Activated CD8-positive, alpha-beta T cell treated with anti-CD3 and anti-CD28 coated beads, Interleukin-2, amount 10 ng/mL, durations not matched to agents 7 days and 5 days (primary cell): ENCODE measurements at regions not wholly inside any gene's neighbourhood (a gene's known extent, or its start where the extent isn't known, plus 50 kb on each side); places are given as distances from the start of the nearest gene placed in this dataset.

Experiments
- ATAC-seq: fragments of 150-1000 bp; cut with Tn5 transposase; one replicate; pipeline ENCODE4 v1.10.0; 2021; ENCODE audit warnings: moderate library complexity
- CTCF ChIA-PET: fragments of 350-600 bp; sonication (Branson Sonifier 250); formaldehyde crosslinking; loops from one replicate; lab custom pipeline; 2021; ENCODE audit warnings: antibody characterized with exemption; lab: Charles Lee
- POLR2A ChIA-PET: fragments of 350-600 bp; sonication (Branson Sonifier 250); formaldehyde crosslinking; loops from one replicate; lab custom pipeline; 2021; ENCODE audit warnings: antibody characterized with exemption; lab: Charles Lee
- DNase-seq: peaks from one replicate; pipeline ENCODE4 v3.0.0-alpha.2; 2020
- H3K27ac Mint-ChIP-seq: one replicate; pipeline ENCODE4 v1.8.0; 2021; ENCODE audit warnings: mild to moderate bottlenecking, mixed read lengths
- H3K27me3 Mint-ChIP-seq: one replicate; pipeline ENCODE4 v1.8.0; 2021; ENCODE audit warnings: low read depth, mixed read lengths
- H3K36me3 Mint-ChIP-seq: one replicate; pipeline ENCODE4 v1.8.0; 2021; ENCODE audit warnings: low read depth, mixed read lengths
- H3K4me1 Mint-ChIP-seq: one replicate; pipeline ENCODE4 v1.8.0; 2021; ENCODE audit warnings: low read depth, mixed read lengths
- H3K4me3 Mint-ChIP-seq: one replicate; pipeline ENCODE4 v1.8.0; 2021; ENCODE audit warnings: mild to moderate bottlenecking, mixed read lengths
- H3K9me3 Mint-ChIP-seq: one replicate; pipeline ENCODE4 v1.8.0; 2022; ENCODE audit warnings: mixed read lengths; ENCODE audit not compliant: insufficient read depth

GRCh38 chr13:61950828-61951227 lies 535.2 kb upstream of the PCDH20 start:
- POLR2A ChIA-PET: no interaction called here
- no peak for DNase-seq
- CTCF ChIA-PET: no interaction called here

DNA sequence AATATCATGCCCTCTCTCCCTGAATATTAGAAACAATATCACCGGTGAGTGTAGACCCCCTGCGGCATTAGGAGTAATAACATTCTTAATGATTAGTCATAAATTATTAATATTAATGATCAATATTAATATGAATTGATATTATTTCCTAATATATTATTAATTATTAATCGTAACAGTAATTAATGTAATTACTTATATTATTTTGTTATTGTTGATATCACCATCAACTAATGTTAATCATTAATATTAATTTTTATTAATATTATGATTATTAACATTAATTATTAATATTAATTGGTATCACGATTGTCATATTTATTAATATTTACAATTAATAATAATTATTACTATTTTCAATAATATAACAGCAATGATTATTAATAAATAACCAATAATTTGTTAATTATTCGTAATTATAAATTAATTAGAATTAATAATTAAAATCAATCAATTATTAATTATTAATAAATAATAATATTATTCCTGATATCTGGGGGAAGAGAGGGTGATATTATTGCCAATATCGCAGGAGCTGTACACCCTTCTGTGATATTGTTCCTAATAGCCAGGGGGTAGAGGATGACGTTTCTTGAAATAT lies 528.8 kb upstream of the PCDH20 start:
- H3K4me3 Mint-ChIP-seq: no peak overlapping the region
- ChIA-PET CTCF (no interaction called here), POLR2A (no interaction called here)
- no peaks in the 10 kb centered on the region for H3K36me3 Mint-ChIP-seq
- H3K9me3 Mint-ChIP-seq: peaks cover 22% of the 10 kb centered on the region
- ATAC-seq: no peak
- H3K4me1 Mint-ChIP-seq: no peaks in the 10 kb centered on the region
- no peak for DNase-seq
- no peaks in the 10 kb centered on the region for H3K27me3 Mint-ChIP-seq
- no peak overlapping the region for H3K27ac Mint-ChIP-seq

More at GRCh38 chr13:61950828-61951227, 535.2 kb upstream of the PCDH20 start:
- peaks cover 11% of the 10 kb centered on the region for H3K9me3 Mint-ChIP-seq
- H3K27ac Mint-ChIP-seq: no peak overlapping the region
- no peak overlapping the region for H3K4me3 Mint-ChIP-seq
- no peaks in the 10 kb centered on the region for H3K4me1 Mint-ChIP-seq
- no peak for ATAC-seq
- no peaks in the 10 kb centered on the region for H3K27me3 Mint-ChIP-seq
- no peaks in the 10 kb centered on the region for H3K36me3 Mint-ChIP-seq

DNA sequence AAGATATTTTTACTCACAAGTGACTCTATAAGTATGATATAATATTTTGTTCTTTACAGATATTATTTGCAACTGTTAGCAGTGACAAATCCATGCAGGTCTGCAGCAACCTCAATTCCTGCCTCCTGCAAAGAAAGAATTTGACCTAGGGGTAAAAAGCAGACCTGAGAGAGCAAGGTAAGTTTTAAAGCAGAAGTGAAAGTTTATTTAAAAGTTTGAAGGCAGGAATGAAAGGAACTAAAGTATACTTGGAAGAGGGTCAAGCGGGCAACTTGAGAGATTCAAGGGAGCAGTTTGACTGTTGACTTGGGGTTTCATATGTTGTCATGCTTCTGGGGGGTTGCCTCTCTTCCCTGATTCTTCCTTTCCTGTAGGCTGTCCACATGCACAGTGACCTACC lies 520.1 kb upstream of the PCDH20 start:
- H3K9me3 Mint-ChIP-seq: peaks cover 3% of the 10 kb centered on the region
- no peak overlapping the region for H3K4me3 Mint-ChIP-seq
- ATAC-seq (no peak), DNase-seq (no peak)
- no peak overlapping the region for H3K27ac Mint-ChIP-seq
- no peaks in the 10 kb centered on the region for H3K36me3 Mint-ChIP-seq
- CTCF ChIA-PET: no interaction called here
- no peaks in the 10 kb centered on the region for H3K4me1 Mint-ChIP-seq
- POLR2A ChIA-PET: no interaction called here
- H3K27me3 Mint-ChIP-seq: no peaks in the 10 kb centered on the region

GRCh38 chr13:61927648-61928047 lies 512.0 kb upstream of the PCDH20 start:
- H3K9me3 Mint-ChIP-seq: peaks cover 7% of the 10 kb centered on the region
- H3K36me3 Mint-ChIP-seq: no peaks in the 10 kb centered on the region
- H3K4me1 Mint-ChIP-seq: no peaks in the 10 kb centered on the region
- CTCF ChIA-PET: no interaction called here
- H3K27me3 Mint-ChIP-seq: no peaks in the 10 kb centered on the region
- H3K27ac Mint-ChIP-seq: no peak overlapping the region
- POLR2A ChIA-PET: no interaction called here
- ATAC-seq (no peak), DNase-seq (no peak)
- no peak overlapping the region for H3K4me3 Mint-ChIP-seq

DNA sequence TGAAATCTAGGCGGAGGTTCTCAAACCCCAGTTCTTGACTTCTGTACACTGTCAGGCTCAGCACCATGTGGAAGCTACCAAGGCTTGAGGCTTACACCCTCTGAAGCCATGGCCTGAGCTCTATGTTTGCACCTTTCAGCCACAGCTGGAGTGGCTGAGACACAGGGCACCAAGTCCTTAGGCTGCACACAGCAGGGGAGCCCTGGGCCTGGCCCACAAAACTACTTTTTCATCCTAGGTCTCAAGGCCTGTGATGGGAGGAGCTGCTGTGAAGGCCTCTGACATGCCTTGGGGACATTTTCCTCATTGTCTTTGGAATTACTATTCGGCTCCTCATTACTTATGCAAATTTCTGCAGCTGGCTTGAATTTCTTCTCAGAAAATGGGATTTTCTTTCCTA lies 503.2 kb upstream of the PCDH20 start:
- Mint-ChIP-seq H3K27me3 (no peaks in the 10 kb centered on the region), H3K27ac (no peak overlapping the region), H3K36me3 (no peaks in the 10 kb centered on the region), H3K4me3 (no peak overlapping the region), H3K4me1 (no peaks in the 10 kb centered on the region), H3K9me3 (peaks cover 8% of the 10 kb centered on the region)
- ATAC-seq (no peak), DNase-seq (no peak)
- ChIA-PET POLR2A (no interaction called here), CTCF (no interaction called here)

DNA sequence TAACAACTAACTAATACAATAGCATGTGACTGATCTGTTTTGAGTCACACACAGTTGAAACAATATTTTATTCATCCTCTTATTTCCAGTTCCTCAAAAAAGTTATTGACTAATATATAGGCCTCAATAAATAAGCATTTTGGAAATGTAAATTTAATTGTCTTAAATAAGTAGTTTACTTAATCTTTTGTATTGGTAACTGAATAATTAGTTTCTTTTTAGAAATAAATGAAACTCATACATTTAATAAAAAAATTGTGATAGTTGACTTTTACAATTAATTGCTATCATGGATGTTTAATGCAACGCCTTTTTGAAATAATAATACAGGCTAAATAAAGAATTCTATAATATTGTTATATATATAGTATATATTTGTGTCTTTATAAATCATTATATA lies 500.8 kb upstream of the PCDH20 start:
- Mint-ChIP-seq H3K36me3 (no peaks in the 10 kb centered on the region), H3K27ac (no peak overlapping the region), H3K4me1 (no peaks in the 10 kb centered on the region), H3K27me3 (no peaks in the 10 kb centered on the region), H3K9me3 (peaks cover 4% of the 10 kb centered on the region), H3K4me3 (no peak overlapping the region)
- ATAC-seq (no peak), DNase-seq (no peak)
- CTCF ChIA-PET: no interaction called here
- POLR2A ChIA-PET: no interaction called here

DNA sequence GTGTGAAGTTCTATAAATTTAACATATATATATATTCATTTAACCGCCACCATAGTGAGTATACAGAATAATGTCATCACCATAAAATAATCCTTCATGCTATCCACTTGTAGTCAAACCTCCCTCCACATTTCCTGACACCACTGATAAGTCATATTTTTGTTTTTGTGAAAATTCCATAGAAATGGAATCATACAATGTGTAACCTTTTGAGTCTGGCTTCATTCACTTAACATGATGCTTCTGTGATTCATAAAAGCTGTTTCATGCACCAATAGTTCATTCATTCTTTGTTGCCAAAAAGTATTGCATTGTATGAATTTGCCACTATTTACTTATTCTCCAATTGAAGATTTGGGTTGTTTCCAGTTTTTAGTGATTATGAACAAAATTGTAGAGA lies 497.5 kb upstream of the PCDH20 start:
- H3K9me3 Mint-ChIP-seq: peaks cover 15% of the 10 kb centered on the region
- H3K4me1 Mint-ChIP-seq: no peaks in the 10 kb centered on the region
- ATAC-seq (no peak), DNase-seq (no peak)
- no peaks in the 10 kb centered on the region for H3K27me3 Mint-ChIP-seq
- H3K36me3 Mint-ChIP-seq: no peaks in the 10 kb centered on the region
- ChIA-PET CTCF (no interaction called here), POLR2A (no interaction called here)
- H3K4me3 Mint-ChIP-seq: no peak overlapping the region
- no peak overlapping the region for H3K27ac Mint-ChIP-seq

GRCh38 chr13:61908906-61909615 lies 493.4 kb upstream of the PCDH20 start:
- peaks cover 11% of the 10 kb centered on the region for H3K9me3 Mint-ChIP-seq

DNA sequence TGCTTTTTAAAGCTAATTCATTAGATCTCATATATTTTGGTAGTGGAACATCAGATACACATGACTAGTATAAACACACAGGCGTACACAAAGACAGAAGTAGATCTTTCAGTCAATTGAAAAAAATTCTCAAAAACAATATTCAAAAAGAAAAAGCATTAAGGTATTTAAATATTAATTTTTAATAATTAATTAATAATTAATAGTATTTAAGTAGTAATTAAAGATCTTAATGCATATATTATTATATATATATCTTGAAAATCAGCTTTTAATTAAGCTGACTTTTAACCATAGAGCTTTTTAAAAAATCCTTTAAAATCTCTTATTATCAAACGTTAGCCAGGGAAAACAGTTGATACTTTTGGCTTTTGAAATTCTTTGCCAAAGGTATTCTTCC lies 489.4 kb upstream of the PCDH20 start:
- ChIA-PET CTCF (no interaction called here), POLR2A (no interaction called here)
- H3K36me3 Mint-ChIP-seq: no peaks in the 10 kb centered on the region
- H3K27me3 Mint-ChIP-seq: no peaks in the 10 kb centered on the region
- H3K27ac Mint-ChIP-seq: no peak overlapping the region
- no peaks in the 10 kb centered on the region for H3K4me1 Mint-ChIP-seq
- ATAC-seq (no peak), DNase-seq (no peak)
- H3K9me3 Mint-ChIP-seq: peaks cover 5% of the 10 kb centered on the region
- H3K4me3 Mint-ChIP-seq: no peak overlapping the region

More at GRCh38 chr13:61908906-61909615, 493.4 kb upstream of the PCDH20 start:
- Mint-ChIP-seq H3K36me3 (no peaks in the 10 kb centered on the region), H3K27me3 (no peaks in the 10 kb centered on the region), H3K4me3 (no peak overlapping the region), H3K27ac (no peak overlapping the region), H3K4me1 (no peaks in the 10 kb centered on the region)
- ATAC-seq: no peak
- CTCF ChIA-PET: no interaction called here
- POLR2A ChIA-PET: no interaction called here
- no peak for DNase-seq

DNA sequence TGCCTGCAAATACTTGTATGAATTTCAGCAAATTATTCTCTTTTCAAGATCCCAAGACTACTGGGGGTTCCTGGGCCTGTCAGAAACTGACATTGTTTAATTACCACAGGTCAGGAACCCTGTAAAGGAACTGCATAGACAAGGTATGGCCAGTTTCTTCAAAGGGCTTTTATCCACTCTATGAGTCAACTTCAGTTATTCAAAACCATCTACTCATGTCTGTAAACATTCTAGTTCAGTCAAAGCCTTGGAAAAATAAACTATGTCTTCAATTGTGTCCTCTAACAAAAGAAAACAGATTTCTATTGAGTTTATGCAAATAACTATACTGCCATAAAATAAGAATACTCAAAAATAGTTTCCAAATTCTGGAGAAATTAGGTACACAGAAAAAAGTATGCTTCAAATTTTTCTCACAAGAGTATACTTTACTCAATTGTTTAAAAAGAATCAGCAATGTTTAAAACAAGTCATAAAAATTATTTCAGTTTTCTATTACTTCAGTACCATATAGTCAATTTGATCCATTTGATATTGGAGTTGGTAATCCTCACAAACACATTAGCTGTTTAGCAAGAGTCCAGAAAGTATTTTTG lies 486.4 kb upstream of the PCDH20 start:
- Mint-ChIP-seq H3K36me3 (no peaks in the 10 kb centered on the region), H3K4me3 (no peak overlapping the region), H3K27me3 (no peaks in the 10 kb centered on the region), H3K4me1 (no peaks in the 10 kb centered on the region), H3K9me3 (no peaks in the 10 kb centered on the region), H3K27ac (no peak overlapping the region)
- POLR2A ChIA-PET: no interaction called here
- CTCF ChIA-PET: no interaction called here
- DNase-seq (no peak), ATAC-seq (no peak)

GRCh38 chr13:61900033-61900432 lies 484.4 kb upstream of the PCDH20 start:
- Mint-ChIP-seq H3K27ac (no peak overlapping the region), H3K9me3 (peaks cover 8% of the 10 kb centered on the region), H3K4me1 (no peaks in the 10 kb centered on the region), H3K4me3 (no peak overlapping the region), H3K27me3 (no peaks in the 10 kb centered on the region), H3K36me3 (no peaks in the 10 kb centered on the region)
- no peak for DNase-seq
- POLR2A ChIA-PET: no interaction called here
- no peak for ATAC-seq
- CTCF ChIA-PET: no interaction called here

DNA sequence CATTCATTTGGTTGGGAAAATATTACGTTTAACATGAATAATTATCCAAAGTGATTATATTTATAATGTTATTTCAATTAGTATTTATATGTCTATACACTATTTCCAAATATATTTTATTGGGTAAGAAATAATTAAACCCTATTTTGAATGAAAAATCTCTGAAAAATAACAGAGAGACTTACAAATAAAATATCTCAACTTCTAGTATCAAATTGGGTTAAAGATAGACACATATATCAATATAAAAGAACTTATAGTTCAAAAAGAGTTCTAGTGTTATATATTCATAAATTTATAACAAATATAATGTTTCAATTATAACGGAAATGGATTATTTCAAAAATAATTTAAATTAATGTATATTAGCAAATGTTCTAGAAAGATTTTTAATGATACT lies 482.6 kb upstream of the PCDH20 start:
- ATAC-seq (no peak), DNase-seq (no peak)
- H3K36me3 Mint-ChIP-seq: no peaks in the 10 kb centered on the region
- POLR2A ChIA-PET: no interaction called here
- H3K4me1 Mint-ChIP-seq: no peaks in the 10 kb centered on the region
- CTCF ChIA-PET: no interaction called here
- no peak overlapping the region for H3K4me3 Mint-ChIP-seq
- H3K27me3 Mint-ChIP-seq: no peaks in the 10 kb centered on the region
- H3K9me3 Mint-ChIP-seq: peaks cover 8% of the 10 kb centered on the region
- no peak overlapping the region for H3K27ac Mint-ChIP-seq
